MCF 10A (cell line): ENCODE measurements at regions not wholly inside any gene's neighbourhood (a gene's known extent, or its start where the extent isn't known, plus 50 kb on each side); places are given as distances from the start of the nearest gene placed in this dataset.

Source experiments
- BruUV-seq: library from RNA; stranded (reverse); fragments of 400-500 nt; replicated peaks from 2 replicates; lab custom pipeline; 2021; lab: Mats Ljungman, UMichigan
- CTCF ChIA-PET: fragments of 300-600 bp; sonication (Branson Sonifier 250); formaldehyde crosslinking; extraction: SDS; loops from one replicate; lab custom pipeline; 2021; ENCODE audit warnings: antibody characterized with exemption, inconsistent platforms; lab: Yijun Ruan, JAX
- POLR2A ChIA-PET: fragments of 300-600, 350-650 bp; sonication (Branson Sonifier 250); formaldehyde crosslinking; extraction: SDS; loops from one replicate; lab custom pipeline; 2020; ENCODE audit warnings: antibody characterized with exemption, inconsistent platforms; lab: Yijun Ruan, JAX
- DNase-seq: peaks from one replicate; pipeline ENCODE4 v3.0.0-alpha.2; 2018; ENCODE audit not compliant: unreplicated experiment
- H3K27ac Mint-ChIP-seq: one replicate; pipeline ENCODE4 v1.8.0; 2022; ENCODE audit warnings: mild to moderate bottlenecking, low read depth, mixed read lengths; ENCODE audit not compliant: unreplicated experiment
- H3K27me3 Mint-ChIP-seq: one replicate; pipeline ENCODE4 v1.8.0; 2022; ENCODE audit warnings: mixed read lengths; ENCODE audit not compliant: insufficient read depth, unreplicated experiment
- H3K36me3 Mint-ChIP-seq: one replicate; pipeline ENCODE4 v1.8.0; 2022; ENCODE audit warnings: mild to moderate bottlenecking, moderate library complexity, mixed read lengths; ENCODE audit not compliant: insufficient read depth, unreplicated experiment
- H3K4me1 Mint-ChIP-seq: one replicate; pipeline ENCODE4 v1.8.0; 2022; ENCODE audit warnings: mixed read lengths; ENCODE audit not compliant: insufficient read depth, unreplicated experiment
- H3K4me3 Mint-ChIP-seq: one replicate; pipeline ENCODE4 v1.8.0; 2022; ENCODE audit warnings: mild to moderate bottlenecking, moderate library complexity, mixed read lengths; ENCODE audit not compliant: unreplicated experiment
- H3K9me3 Mint-ChIP-seq: one replicate; pipeline ENCODE4 v1.8.0; 2022; ENCODE audit warnings: mixed read lengths; ENCODE audit not compliant: unreplicated experiment
- intact Hi-C: fragments of 100-400 bp; cut with micrococcal nuclease; formaldehyde crosslinking; loops from 2 replicates; pipeline ENCODE4 v1.14.1; 2022
- TF ChIP-seq, protein P1 (sequence below): fragments of 200-600 bp; IDR thresholded peaks from one replicate; pipeline ENCODE4 v1.8.0; 2022; ENCODE audit warnings: antibody characterized with exemption, mild to moderate bottlenecking; ENCODE audit not compliant: unreplicated experiment

DNA sequence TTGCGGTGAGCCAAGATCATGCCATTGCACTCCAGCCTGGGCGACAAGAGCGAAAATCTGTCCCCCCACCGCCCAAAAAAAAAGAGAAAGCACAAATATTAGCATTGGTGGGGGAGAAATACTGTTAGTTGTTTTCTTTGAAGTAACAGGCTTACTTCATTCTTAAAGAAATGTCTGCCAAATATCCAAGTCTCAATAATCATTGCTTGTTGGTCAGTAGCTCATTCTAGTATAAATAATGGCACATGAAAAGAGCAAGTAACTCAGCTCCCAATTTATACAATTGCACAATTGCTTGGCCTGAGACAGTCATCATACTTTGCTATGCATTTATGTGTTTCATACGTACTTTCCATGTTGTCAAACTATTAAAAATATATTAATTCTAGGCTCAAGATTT lies 499.2 kb upstream of the PLXNA2 start:
- intact Hi-C loops: no loop called here
- TF ChIP-seq, protein P1, sequence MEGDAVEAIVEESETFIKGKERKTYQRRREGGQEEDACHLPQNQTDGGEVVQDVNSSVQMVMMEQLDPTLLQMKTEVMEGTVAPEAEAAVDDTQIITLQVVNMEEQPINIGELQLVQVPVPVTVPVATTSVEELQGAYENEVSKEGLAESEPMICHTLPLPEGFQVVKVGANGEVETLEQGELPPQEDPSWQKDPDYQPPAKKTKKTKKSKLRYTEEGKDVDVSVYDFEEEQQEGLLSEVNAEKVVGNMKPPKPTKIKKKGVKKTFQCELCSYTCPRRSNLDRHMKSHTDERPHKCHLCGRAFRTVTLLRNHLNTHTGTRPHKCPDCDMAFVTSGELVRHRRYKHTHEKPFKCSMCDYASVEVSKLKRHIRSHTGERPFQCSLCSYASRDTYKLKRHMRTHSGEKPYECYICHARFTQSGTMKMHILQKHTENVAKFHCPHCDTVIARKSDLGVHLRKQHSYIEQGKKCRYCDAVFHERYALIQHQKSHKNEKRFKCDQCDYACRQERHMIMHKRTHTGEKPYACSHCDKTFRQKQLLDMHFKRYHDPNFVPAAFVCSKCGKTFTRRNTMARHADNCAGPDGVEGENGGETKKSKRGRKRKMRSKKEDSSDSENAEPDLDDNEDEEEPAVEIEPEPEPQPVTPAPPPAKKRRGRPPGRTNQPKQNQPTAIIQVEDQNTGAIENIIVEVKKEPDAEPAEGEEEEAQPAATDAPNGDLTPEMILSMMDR: no peak
- Mint-ChIP-seq H3K9me3 (no peaks in the 10 kb centered on the region), H3K4me1 (no peaks in the 10 kb centered on the region), H3K27me3 (no peaks in the 10 kb centered on the region), H3K36me3 (no peaks in the 10 kb centered on the region), H3K4me3 (no peak overlapping the region), H3K27ac (no peak overlapping the region)
- no TSS peak for BruUV-seq
- POLR2A ChIA-PET: interaction anchor here (0.7 kb wide), 1 partner anchor 32 kb away, joined by 3 read pairs; no protein-coding TSS in a partner anchor
- CTCF ChIA-PET: interaction anchor here (0.6 kb wide), 1 partner anchor 110 kb away, joined by 3 read pairs; no protein-coding TSS in a partner anchor
- DNase-seq: no peak

DNA sequence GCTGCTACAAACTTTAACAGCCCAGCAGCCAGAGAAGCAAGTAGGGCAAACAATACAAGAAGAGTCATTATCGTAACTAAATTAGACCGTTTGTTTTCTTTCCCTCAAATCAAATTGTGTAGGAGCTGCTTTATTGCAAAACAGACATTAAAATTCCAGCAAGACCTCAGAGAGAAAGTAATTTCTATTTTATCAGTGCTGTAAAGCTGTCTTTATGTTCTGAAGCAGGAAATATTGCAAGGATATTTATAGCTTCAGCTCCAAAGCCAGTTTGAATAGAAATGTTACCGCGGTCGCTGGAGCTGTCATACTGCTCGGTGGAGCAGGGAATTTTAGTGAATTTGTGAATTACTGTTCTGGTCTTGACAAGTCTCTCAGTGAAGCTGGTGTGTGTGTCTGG lies 503.8 kb upstream of the PLXNA2 start:
- no TSS peak for BruUV-seq
- Mint-ChIP-seq H3K9me3 (no peaks in the 10 kb centered on the region), H3K4me1 (no peaks in the 10 kb centered on the region), H3K4me3 (no peak overlapping the region), H3K36me3 (no peaks in the 10 kb centered on the region), H3K27me3 (no peaks in the 10 kb centered on the region), H3K27ac (no peak overlapping the region)
- POLR2A ChIA-PET: interaction anchor here (0.6 to 1.8 kb wide), 2 partner anchors 21 to 34 kb away, joined by 3 to 7 read pairs; no protein-coding TSS in a partner anchor
- CTCF ChIA-PET: interaction anchor here (0.6 to 1.9 kb wide), 3 partner anchors 8 to 262 kb away, joined by 3 to 5 read pairs (median 3); no protein-coding TSS in a partner anchor
- intact Hi-C loops: no loop called here
- TF ChIP-seq, protein P1: no peak
- no peak for DNase-seq

DNA sequence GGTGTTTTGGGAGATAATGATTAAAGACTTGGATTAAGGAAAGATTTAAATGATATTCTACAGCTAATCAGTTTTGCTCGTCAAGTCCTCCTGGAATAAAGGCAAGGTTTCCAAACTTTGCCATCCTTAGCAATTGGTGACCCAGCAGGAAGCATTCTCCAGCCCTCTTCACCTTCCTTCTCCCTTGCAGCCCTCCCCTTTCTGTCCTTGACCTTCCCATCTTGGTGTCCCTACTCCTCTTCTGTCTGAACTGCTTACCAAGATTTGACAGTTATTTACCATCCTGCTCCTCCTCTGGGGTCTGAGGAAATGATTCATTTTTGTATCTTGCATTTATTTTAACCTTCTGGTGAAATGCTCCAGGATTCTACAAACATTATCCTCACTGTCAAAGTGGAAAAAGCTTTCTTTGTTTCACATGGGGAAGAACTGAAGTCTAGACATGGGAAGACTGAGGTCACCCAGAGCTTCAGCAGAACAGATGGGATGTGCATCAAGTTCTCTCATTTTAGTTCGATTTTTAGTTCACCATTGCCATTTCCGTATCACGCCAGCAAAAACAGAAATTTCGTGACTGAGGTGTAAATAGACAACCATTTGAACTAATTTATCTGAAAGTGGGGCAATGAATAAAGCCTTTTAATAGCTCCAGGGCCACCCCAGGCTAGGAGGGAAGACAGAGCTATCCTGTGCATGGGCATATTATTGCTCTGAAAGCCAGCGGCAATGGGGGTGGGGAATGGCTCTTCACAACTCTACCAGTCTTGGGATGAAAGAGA lies 504.4 kb upstream of the PLXNA2 start:
- ChIA-PET CTCF (interaction anchor here (0.6 to 1.9 kb wide), 7 partner anchors 8 to 727 kb away, joined by 3 to 5 read pairs (median 3); no protein-coding TSS in a partner anchor), POLR2A (interaction anchor here (0.6 to 1.8 kb wide), 5 partner anchors 21 to 859 kb away, joined by 3 to 7 read pairs (median 3); no protein-coding TSS in a partner anchor)
- Mint-ChIP-seq H3K4me3 (no peak overlapping the region), H3K27me3 (no peaks in the 10 kb centered on the region), H3K9me3 (no peaks in the 10 kb centered on the region), H3K27ac (no peak overlapping the region), H3K4me1 (no peaks in the 10 kb centered on the region), H3K36me3 (no peaks in the 10 kb centered on the region)
- intact Hi-C loops: no loop called here
- DNase-seq: no peak
- TF ChIP-seq, protein P1: no peak
- no TSS peak for BruUV-seq

DNA sequence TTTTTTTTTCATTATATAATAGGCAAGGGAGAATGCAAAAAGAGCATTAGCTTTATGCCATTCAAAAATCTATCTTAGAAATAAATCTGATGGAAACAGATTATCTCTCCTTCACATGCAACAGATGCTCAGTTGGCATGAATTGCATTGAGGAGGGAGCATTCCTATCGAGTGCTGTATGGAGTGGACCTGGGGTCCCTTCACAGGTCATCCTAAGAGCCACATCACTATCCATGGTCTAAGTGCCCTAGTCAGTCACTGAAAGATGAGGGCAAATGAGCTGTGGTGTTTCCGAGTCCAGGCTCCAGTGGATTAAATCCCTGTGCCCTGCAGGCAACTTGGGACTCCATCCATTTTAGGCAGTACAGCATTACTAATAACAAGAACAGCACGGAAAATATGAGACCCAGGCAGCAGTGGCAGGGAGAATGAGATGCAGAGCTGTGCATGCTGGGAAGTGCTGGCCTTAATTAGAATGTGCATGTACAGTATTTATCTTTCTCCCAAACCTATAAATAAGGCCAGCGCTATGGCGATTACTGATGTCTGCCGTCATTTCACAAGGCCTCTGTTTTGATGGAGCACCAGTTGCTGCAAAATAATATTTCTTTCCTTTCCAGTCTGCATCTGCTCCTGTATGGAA lies 512.3 kb upstream of the PLXNA2 start:
- ChIA-PET POLR2A (no interaction called here), CTCF (interaction anchor here (0.8 to 1.2 kb wide), 5 partner anchors 15 to 445 kb away, joined by 3 to 4 read pairs (median 3); no protein-coding TSS in a partner anchor)
- no TSS peak for BruUV-seq
- no peak overlapping the region for H3K4me3 Mint-ChIP-seq
- no peaks in the 10 kb centered on the region for H3K27me3 Mint-ChIP-seq
- peaks cover 17% of the 10 kb centered on the region for H3K4me1 Mint-ChIP-seq
- H3K36me3 Mint-ChIP-seq: no peaks in the 10 kb centered on the region
- no peaks in the 10 kb centered on the region for H3K9me3 Mint-ChIP-seq
- no peak overlapping the region for H3K27ac Mint-ChIP-seq
- intact Hi-C loops: no loop called here
- TF ChIP-seq, protein P1: no peak
- DNase-seq: no peak
